Neural progenitor cell (in vitro differentiated cells): ENCODE measurements at regions not wholly inside any gene's neighbourhood (a gene's known extent, or its start where the extent isn't known, plus 50 kb on each side); places are given as distances from the start of the nearest gene placed in this dataset.

Experiments
- DNase-seq: peaks from one replicate; pipeline ENCODE4 v3.0.0-alpha.2; 2016; ENCODE audit warnings: low spot score
- H2AFZ ChIP-seq: fragments of 200-600 bp; sonication (generic); replicated peaks from 2 replicates; pipeline ENCODE4 v1.6.1; 2016; ENCODE audit warnings: antibody characterized with exemption
- H3F3A ChIP-seq: fragments of 200-600 bp; sonication (generic); 2 replicates; pipeline ENCODE4 v1.6.1; 2016; ENCODE audit warnings: antibody characterized with exemption, low read depth
- H3K27ac ChIP-seq: fragments of 200-600 bp; sonication (generic); 2 replicates; pipeline ENCODE4 v1.5.1; 2016; ENCODE audit warnings: mild to moderate bottlenecking
- H3K27me3 ChIP-seq: fragments of 200-600 bp; sonication (generic); 2 replicates; pipeline ENCODE4 v1.6.1; 2016; ENCODE audit warnings: mild to moderate bottlenecking, moderate library complexity
- H3K36me3 ChIP-seq: fragments of 200-600 bp; sonication (generic); 2 replicates; pipeline ENCODE4 v1.5.1; 2016
- H3K4me1 ChIP-seq: fragments of 200-600 bp; sonication (generic); 2 replicates; pipeline ENCODE4 v1.6.1; 2016; ENCODE audit warnings: mixed run types
- H3K4me2 ChIP-seq: fragments of 200-600 bp; sonication (generic); 2 replicates; pipeline ENCODE4 v1.6.1; 2016
- H3K4me3 ChIP-seq: fragments of 200-600 bp; sonication (generic); 2 replicates; pipeline ENCODE4 v1.5.1; 2016
- H3K79me2 ChIP-seq: fragments of 200-600 bp; sonication (generic); 2 replicates; pipeline ENCODE4 v1.6.1; 2016; ENCODE audit warnings: low read depth
- H3K9ac ChIP-seq: fragments of 200-600 bp; sonication (generic); 2 replicates; pipeline ENCODE4 v1.6.1; 2016
- H3K9me3 ChIP-seq: fragments of 200-600 bp; sonication (generic); 2 replicates; pipeline ENCODE4 v1.5.1; 2016; ENCODE audit warnings: low read depth
- H4K20me1 ChIP-seq: fragments of 200-600 bp; sonication (generic); 2 replicates; pipeline ENCODE4 v1.6.1; 2016; ENCODE audit warnings: low read depth
- H3K27ac Mint-ChIP-seq: 3 replicates; pipeline ENCODE4 v1.8.0; 2021; ENCODE audit warnings: mixed read lengths
- H3K27me3 Mint-ChIP-seq: 2 replicates; pipeline ENCODE4 v1.8.0; 2022; ENCODE audit warnings: low read depth, mild to moderate bottlenecking, inconsistent platforms, moderate library complexity, mixed read lengths; ENCODE audit not compliant: insufficient read depth
- H3K36me3 Mint-ChIP-seq: 3 replicates; pipeline ENCODE4 v1.8.0; 2021; ENCODE audit warnings: mixed read lengths
- H3K4me1 Mint-ChIP-seq: 3 replicates; pipeline ENCODE4 v1.8.0; 2021; ENCODE audit warnings: mixed read lengths
- H3K4me3 Mint-ChIP-seq: 3 replicates; pipeline ENCODE4 v1.8.0; 2021; ENCODE audit warnings: mild to moderate bottlenecking, moderate library complexity, mixed read lengths
- H3K9me3 Mint-ChIP-seq: 3 replicates; pipeline ENCODE4 v1.8.0; 2020; ENCODE audit warnings: mixed read lengths
- EZH2 ChIP-seq: fragments of 200-600 bp; sonication (generic); IDR thresholded peaks from 2 replicates; pipeline ENCODE4 v1.6.1; 2017; ENCODE audit warnings: antibody characterized with exemption, mild to moderate bottlenecking, moderate library complexity
- EZH2phosphoT487 ChIP-seq: fragments of 200-600 bp; sonication (generic); IDR thresholded peaks from 2 replicates; pipeline ENCODE4 v1.6.1; 2017; ENCODE audit warnings: antibody characterized with exemption
- TF ChIP-seq, protein P1 (sequence below): fragments of 200-600 bp; sonication (generic); IDR thresholded peaks from 2 replicates; pipeline ENCODE4 v1.5.1; 2017; ENCODE audit warnings: antibody characterized with exemption, mild to moderate bottlenecking

DNA sequence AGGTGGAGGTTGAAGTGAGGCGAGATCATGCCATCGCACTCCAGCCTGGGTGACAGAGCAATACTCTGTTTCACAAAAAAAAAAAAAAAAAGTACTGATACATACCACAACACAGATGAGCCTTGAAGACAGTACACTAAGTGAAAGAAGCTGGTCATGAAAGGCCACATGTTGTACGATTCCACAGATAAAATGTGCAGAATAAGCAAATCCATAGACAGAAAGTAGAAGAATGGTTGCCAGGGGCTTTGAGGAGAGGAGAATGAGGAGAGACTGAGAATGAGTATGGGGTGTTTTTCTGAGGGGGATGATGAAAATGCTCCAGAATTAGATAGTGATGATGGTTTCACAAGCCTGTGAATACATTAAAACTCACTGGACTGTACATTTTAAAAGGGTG, 155.6 kb upstream of the PSMD7 start:
- Mint-ChIP-seq H3K4me3 (no peak overlapping the region), H3K27ac (no peak overlapping the region), H3K9me3 (peaks cover 15% of the 10 kb centered on the region), H3K27me3 (peaks cover 8% of the 10 kb centered on the region), H3K36me3 (no peaks in the 10 kb centered on the region), H3K4me1 (no peaks in the 10 kb centered on the region)
- H3K27ac ChIP-seq = no peak overlapping the region
- no peak overlapping the region for H3K4me3 ChIP-seq
- H3F3A ChIP-seq = no peaks in the 10 kb centered on the region
- no peak for DNase-seq
- peaks cover 4% of the 10 kb centered on the region for H3K9me3 ChIP-seq
- no peak overlapping the region for H3K9ac ChIP-seq
- TF ChIP-seq, protein P1, sequence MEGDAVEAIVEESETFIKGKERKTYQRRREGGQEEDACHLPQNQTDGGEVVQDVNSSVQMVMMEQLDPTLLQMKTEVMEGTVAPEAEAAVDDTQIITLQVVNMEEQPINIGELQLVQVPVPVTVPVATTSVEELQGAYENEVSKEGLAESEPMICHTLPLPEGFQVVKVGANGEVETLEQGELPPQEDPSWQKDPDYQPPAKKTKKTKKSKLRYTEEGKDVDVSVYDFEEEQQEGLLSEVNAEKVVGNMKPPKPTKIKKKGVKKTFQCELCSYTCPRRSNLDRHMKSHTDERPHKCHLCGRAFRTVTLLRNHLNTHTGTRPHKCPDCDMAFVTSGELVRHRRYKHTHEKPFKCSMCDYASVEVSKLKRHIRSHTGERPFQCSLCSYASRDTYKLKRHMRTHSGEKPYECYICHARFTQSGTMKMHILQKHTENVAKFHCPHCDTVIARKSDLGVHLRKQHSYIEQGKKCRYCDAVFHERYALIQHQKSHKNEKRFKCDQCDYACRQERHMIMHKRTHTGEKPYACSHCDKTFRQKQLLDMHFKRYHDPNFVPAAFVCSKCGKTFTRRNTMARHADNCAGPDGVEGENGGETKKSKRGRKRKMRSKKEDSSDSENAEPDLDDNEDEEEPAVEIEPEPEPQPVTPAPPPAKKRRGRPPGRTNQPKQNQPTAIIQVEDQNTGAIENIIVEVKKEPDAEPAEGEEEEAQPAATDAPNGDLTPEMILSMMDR = no peak
- no peak for TF ChIP-seq EZH2
- no peak for TF ChIP-seq EZH2phosphoT487
- no peaks in the 10 kb centered on the region for H3K79me2 ChIP-seq
- no peak overlapping the region for H3K4me2 ChIP-seq
- no peaks in the 10 kb centered on the region for H3K4me1 ChIP-seq
- no peaks in the 10 kb centered on the region for H3K36me3 ChIP-seq
- no peak overlapping the region for H2AFZ ChIP-seq
- no peaks in the 10 kb centered on the region for H3K27me3 ChIP-seq
- H4K20me1 ChIP-seq = no peaks in the 10 kb centered on the region

DNA sequence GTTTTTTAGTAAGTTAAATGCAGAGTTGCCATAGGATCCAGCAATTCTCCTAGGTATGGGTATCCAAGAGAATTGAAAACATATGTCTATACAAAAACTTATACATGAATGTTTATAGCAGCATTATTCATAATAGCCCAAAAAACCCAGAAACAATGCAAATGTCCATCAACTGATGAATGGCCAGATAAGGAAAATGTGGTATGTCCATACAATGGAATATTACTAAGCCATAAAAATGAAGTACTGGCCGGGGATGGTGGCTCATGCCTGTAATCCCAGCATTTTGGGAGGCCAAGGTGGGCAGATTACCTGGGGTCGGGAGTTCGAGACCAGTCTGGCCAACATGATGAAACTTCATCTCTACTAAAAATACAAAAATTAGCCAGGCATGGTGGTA, 156.1 kb upstream of the PSMD7 start:
- Histone ChIP-seq H3F3A (no peaks in the 10 kb centered on the region), H3K79me2 (no peaks in the 10 kb centered on the region), H3K4me2 (no peak overlapping the region), H3K36me3 (no peaks in the 10 kb centered on the region), H3K4me1 (no peaks in the 10 kb centered on the region), H3K9ac (no peak overlapping the region), H3K27ac (no peak overlapping the region), H2AFZ (no peak overlapping the region), H3K9me3 (peaks cover 4% of the 10 kb centered on the region), H3K27me3 (no peaks in the 10 kb centered on the region), H4K20me1 (no peaks in the 10 kb centered on the region), H3K4me3 (no peak overlapping the region)
- TF ChIP-seq EZH2phosphoT487 (no peak), EZH2 (no peak)
- TF ChIP-seq, protein P1 = no peak
- Mint-ChIP-seq H3K9me3 (peaks cover 15% of the 10 kb centered on the region), H3K4me3 (no peak overlapping the region), H3K36me3 (no peaks in the 10 kb centered on the region), H3K27ac (no peak overlapping the region), H3K4me1 (no peaks in the 10 kb centered on the region), H3K27me3 (peaks cover 6% of the 10 kb centered on the region)
- DNase-seq = no peak

DNA sequence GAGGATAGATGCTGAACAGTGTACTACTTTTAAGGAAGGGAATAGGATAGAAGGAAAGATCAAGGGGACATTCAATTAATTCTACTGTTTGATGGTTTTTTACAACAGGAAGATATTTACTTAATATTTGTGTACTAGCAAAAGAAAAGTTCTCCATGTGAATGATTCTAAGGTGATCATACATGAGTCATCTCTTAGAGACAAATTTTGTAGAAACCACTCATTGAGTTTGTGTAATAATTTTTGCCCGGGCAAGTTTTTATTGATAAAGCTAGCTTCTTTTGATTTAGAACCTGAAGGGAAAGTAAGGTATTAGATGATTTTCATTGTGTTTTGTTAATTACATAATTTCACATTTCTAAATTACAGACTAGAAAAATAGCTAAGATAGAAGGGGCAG, 172.8 kb upstream of the PSMD7 start:
- Histone ChIP-seq H3K4me3 (no peak overlapping the region), H3K9me3 (peaks cover 10% of the 10 kb centered on the region), H3K27me3 (no peaks in the 10 kb centered on the region), H3K27ac (no peak overlapping the region), H3K4me1 (no peaks in the 10 kb centered on the region), H3K9ac (no peak overlapping the region), H3K36me3 (no peaks in the 10 kb centered on the region), H2AFZ (no peak overlapping the region), H4K20me1 (no peaks in the 10 kb centered on the region), H3K79me2 (no peaks in the 10 kb centered on the region), H3K4me2 (no peak overlapping the region), H3F3A (no peaks in the 10 kb centered on the region)
- Mint-ChIP-seq H3K27ac (no peak overlapping the region), H3K27me3 (no peaks in the 10 kb centered on the region), H3K4me1 (no peaks in the 10 kb centered on the region), H3K9me3 (peaks cover 14% of the 10 kb centered on the region), H3K4me3 (no peak overlapping the region), H3K36me3 (no peaks in the 10 kb centered on the region)
- DNase-seq = no peak
- TF ChIP-seq EZH2 = no peak
- TF ChIP-seq, protein P1 = no peak
- TF ChIP-seq EZH2phosphoT487 = no peak

DNA sequence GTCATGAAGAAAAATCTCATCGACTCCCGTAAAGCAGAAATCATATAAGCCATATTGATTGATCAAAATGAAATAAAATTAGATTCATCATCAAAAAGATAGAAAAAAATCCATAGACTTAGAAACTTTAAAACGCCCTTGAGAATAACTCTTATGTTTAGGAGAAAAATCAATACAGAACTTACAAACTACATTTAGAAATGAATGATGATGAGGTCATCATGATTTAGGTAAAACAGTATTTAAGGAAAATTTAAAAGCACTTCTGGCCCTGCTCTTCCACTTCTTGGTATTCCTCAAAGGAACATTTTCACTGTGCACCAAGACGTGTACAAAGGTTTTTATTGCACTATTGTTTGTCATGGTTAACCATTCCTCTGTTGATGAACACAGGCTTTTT, 173.4 kb upstream of the PSMD7 start:
- no peak for DNase-seq
- H3K27ac Mint-ChIP-seq = no peak overlapping the region
- Histone ChIP-seq H3K4me1 (no peaks in the 10 kb centered on the region), H3K79me2 (no peaks in the 10 kb centered on the region), H3K36me3 (no peaks in the 10 kb centered on the region), H4K20me1 (no peaks in the 10 kb centered on the region), H3K9me3 (peaks cover 10% of the 10 kb centered on the region), H3K27ac (no peak overlapping the region), H3K27me3 (no peaks in the 10 kb centered on the region), H2AFZ (no peak overlapping the region), H3F3A (no peaks in the 10 kb centered on the region), H3K4me3 (no peak overlapping the region), H3K4me2 (no peak overlapping the region), H3K9ac (no peak overlapping the region)
- H3K27me3 Mint-ChIP-seq = no peaks in the 10 kb centered on the region
- H3K36me3 Mint-ChIP-seq = no peaks in the 10 kb centered on the region
- H3K4me3 Mint-ChIP-seq = no peak overlapping the region
- TF ChIP-seq, protein P1 = no peak
- TF ChIP-seq EZH2phosphoT487 (no peak), EZH2 (no peak)
- H3K9me3 Mint-ChIP-seq = peaks cover 14% of the 10 kb centered on the region
- H3K4me1 Mint-ChIP-seq = no peaks in the 10 kb centered on the region
